NCI-H82 (cell line): ENCODE measurements at regions not wholly inside any gene's neighbourhood (a gene's known extent, or its start where the extent isn't known, plus 50 kb on each side); places are given as distances from the start of the nearest gene placed in this dataset.
"Not testable (repeated sequence)": the region's sequence is repeated elsewhere in the genome, so short reads cannot be mapped to it uniquely, and the experiment has no call there.

ENCODE experiments used
- DNase-seq: peaks from one replicate; lab custom pipeline; 2025; lab: John Stamatoyannopoulos, UW

GRCh38 chr20:53818457-53819177 is 225.0 kb upstream of the ZNF217 start:
- no peak for DNase-seq

DNA sequence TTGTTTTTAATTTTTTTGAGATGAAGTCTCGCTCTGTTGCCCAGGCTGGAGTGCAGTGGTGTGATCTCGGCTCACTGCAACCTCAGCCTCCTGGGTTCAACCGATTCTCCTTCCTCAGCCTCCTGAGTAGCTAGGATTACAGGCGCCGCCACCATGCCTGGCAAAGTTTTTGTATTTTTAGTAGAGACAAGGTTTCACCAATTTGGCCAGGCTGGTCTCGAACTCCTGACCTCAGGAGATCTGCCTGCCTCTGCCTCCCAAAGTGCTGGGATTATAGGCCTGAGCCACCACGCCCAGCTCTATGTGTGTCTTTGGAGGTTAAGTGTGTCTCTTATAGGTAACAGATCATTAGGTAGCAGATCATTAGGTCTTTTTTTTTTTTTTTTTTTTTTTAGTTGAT is 223.9 kb upstream of the ZNF217 start:
- not testable (repeated sequence) for DNase-seq

DNA sequence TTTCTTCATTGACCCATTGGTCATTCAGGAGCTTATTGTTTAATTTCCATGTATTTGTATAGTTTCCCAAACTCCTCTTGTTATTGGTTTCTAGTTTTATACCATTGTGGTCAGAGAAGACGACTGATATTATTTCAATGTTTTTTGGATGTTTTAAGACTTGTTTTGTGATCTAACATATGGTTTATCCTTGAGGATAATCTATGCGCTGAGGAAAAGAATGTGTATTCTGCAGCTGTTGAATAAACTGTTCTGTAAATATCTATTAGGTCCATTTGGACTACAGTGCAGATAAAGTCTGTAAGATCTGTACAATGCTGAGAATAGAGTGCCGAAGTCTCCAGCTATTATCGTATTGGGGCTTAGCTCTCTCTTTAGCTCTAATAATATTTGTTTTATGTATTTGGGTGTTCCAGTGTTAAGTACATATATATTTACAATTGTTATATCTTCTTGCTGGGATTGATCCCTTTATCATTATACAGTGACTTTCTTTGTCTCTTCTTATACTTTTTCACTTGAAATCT is 223.3 kb upstream of the ZNF217 start:
- no peak for DNase-seq

GRCh38 chr20:53815509-53815908 is 221.9 kb upstream of the ZNF217 start:
- DNase-seq: no peak

GRCh38 chr20:53814060-53814459 is 220.4 kb upstream of the ZNF217 start:
- no peak for DNase-seq

DNA sequence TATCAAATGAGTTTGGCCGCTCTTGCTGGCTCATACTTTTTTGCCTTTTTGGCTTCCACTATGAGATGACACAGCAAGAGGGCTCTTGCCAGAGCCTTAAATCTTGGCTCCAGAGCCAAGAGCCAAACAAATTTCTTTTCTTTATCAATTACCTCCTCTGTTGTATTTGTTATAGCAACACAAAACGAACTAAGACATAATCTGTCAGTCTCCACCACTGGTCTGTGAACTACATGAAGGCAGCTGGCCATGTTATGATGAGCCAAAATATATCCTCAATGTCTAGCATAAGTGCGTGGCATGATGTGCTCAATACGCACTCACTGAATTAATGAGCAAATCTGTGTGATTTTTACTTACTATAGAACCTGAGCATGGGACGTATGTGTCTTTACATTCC is 220.0 kb upstream of the ZNF217 start:
- DNase-seq: peak; percentile 45

GRCh38 chr20:53811577-53811976 is 217.9 kb upstream of the ZNF217 start:
- DNase-seq: no peak

GRCh38 chr20:53810661-53811355 is 217.2 kb upstream of the ZNF217 start:
- DNase-seq: no peak

DNA sequence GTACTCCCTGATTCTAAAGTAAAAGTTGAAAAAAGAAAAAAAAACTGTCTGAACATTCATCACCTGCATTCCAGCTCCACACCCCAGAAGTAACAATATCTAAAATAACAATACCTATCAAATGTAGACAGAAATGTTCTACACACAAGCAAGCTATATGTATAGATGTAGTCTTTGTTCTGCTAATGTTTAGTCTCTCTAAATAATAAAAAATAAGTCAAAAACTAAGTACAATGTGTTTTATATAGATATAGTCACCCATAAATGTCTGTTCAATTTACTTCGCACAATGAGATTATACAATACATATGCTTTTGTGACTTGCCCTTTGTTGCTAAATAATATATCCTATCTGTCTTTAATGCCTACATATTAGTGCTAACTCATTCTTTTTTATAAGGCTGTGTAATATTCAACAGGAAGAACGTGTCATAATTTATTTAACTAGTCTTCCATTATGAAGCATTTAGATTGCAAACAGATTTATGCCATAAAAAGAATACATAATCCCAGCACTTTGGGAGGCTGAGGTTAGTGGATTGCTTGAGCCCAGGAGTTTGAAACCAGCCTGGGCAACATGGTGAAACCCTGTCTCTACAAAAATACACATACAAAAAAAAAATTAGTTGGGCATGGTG is 216.2 kb upstream of the ZNF217 start:
- DNase-seq: no peak

GRCh38 chr20:53809217-53809616 is 215.6 kb upstream of the ZNF217 start:
- DNase-seq: peak; percentile 77

DNA sequence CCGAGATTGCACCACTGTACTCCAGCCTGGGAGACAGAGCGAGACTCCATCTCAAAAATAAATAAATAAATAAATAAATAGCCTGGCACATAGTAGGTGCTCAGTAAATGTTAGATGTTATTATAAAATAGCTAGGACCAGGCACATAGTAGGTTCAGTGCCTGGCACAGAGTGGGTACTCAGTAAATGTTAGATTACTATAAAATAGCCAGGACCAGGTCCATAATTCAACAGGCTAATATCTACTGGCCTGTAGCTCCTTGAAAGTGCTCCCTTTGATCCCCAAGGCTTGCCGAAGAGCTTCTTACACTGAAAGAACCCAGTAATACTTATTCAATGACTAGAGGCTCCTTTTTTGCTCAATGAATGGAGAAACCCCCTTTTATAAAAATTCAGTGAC is 215.1 kb upstream of the ZNF217 start:
- no peak for DNase-seq

GRCh38 chr20:53808302-53808701 is 214.7 kb upstream of the ZNF217 start:
- not testable (repeated sequence) for DNase-seq

- no peak for DNase-seq
Observed at GRCh38 chr20:53806683-53807401, 213.2 kb upstream of the ZNF217 start.

- DNase-seq: no peak
Observed at GRCh38 chr20:53805895-53806384, 212.3 kb upstream of the ZNF217 start.

DNA sequence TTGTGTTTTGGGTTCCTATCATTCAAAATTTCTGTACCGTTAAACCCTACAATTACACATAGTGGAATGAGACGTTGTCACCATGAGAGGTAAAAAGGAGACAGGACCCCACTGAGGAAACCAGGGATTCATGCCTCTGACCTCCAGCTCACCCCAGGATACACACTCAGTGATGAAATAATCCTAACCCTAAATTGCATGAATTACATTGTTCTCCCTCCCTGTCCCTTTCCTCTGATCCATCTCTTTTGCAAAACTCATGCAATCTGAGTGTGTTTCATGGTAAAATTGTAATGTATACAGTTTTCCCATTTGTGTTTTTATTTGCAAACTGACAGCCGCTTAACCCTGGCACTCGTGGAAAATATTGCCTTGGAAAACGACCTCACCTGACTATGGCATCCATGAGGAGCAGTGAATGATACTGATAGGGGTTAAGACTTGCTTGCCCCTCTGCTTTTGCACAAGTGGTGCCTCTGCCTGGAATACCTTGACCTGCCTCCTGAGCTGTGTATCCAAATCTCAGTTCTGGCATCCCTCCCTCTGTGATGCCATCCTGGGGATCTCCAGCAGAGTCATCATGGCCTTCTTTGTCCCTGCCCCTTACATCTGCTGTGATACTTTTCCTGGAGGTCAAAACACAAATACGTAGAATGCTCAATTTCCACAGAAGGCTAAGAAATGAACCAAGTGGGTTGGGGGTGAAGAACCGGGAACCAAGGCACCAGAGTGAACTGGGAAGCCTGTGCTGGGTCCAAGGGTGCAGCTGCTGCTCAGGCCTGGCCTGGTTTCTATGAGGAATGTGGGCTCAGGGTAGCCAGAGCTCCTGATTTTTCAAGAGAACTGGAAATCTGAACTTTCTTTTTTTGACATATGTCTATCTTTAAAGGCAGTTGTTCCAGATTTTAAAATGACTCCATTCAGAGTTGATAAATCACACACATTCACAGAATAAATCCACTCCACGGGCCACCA is 211.6 kb upstream of the ZNF217 start:
- DNase-seq: no peak

DNA sequence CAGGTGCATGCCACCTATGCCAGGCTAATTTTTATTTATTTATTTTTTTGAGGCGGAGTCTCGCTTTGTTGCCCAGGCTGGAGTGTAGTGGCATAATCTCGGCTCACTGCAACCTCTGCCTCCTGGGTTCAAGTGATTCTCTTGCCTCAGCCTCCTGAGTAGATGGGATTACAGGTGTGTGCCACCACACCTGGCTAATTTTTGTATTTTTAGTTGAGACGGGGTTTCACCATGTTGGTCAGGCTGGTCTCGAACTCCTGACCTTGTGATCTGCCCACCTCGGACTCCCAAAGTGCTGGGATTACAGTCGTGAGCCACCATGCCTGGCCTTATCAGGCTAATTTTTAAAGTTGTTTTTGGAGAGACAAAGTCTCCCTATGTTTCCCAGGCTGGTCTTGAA is 210.7 kb upstream of the ZNF217 start:
- not testable (repeated sequence) for DNase-seq

DNA sequence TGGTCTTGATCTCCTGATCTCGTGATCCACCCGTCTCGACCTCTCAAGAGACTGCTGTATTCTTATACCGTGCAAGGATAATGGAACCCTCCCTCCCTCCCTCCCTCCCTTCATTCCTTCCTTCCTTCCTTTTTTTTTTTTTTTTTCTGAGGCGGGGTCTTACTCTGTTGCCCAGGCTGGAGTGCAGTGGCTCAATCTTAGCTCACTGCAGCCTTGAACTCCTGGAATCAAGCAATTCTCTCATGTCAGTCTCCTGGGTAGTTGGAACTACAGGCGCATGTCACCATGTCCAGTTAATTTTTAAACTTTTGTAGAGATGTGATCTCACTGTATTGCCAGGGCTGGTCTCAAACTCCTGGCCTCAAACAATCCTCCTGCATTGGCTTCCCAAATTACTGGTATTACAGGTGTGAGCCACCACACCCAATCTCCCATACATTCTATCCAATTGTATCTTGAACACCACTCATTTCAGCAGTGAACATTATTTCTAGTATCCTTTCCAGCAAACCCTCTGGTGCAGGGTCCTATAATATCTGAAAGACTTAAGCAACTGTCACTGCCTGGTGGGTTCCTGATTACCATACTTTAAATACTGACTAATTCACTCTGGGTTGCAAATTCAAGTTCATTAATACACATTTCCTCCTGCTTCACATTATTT is 210.0 kb upstream of the ZNF217 start:
- no peak for DNase-seq

DNA sequence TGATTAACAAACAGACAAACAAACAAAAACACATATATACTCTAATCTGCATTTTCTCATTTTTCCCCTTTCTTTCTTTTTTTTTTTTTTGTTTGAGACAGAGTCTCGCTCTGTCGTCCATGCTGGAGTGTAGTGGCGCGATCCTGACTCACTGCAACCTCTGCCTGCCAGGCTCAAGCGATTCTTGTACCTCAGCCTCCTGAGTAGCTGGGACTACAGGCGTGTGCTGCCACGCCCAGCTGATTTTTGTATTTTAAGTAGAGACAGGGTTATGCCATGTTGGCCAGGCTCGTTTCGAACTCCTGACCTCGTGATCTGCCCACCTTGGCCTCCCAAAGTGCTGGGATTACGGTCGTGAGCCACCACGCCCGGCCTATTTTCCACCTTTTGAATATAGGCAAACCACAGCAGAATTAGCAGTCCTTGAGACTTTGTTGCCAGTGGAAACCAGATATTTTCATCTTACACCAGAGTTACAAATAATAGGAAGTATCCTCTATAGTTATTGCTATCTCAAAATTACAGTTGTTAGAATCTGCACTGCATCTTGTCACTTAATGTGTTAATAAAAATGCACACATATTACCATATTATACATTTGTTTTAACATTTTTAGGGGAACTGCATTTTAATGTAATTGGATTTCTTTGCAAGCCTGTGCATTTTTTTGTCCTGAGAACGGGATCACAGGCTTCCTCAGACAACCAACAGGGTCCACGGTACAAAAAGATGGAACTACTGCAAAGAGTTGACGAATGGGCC is 208.2 kb upstream of the ZNF217 start:
- no peak for DNase-seq

DNA sequence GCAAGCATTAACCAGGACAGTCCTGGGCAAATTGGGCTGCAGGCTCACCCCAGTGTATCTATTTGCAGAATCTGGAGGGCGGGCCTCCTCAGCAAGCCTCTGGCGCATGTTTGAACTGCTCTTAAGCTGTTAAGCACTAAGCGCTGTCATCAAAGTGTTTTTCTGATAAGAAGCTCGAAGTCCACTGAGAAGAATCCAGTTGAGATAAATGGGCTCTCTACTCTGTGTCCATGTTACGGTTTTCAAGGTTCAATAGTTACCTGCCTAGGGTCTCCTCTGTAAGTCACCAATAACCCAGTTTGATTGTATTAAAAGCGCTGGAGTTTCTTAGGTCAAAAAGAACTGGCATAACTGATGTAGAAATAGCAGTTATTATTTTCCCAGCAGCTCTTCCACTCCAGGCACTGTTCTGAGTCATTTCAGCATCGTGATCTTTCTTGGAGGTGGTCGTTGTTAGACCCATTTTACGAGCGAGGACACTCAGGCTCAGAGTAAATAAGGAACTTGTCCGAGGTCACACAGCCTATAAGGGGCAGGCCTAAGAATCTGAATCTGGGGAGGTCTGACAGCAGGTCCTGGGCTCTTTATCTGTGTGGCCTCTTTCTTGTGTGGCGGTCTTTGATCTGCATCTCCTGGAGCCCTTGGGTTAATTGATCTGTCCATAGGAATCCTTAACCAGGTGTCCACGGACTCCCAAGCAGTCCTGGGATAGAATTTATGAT is 207.4 kb upstream of the ZNF217 start:
- peak; percentile 54 for DNase-seq
